ENCODE measurements at regions not wholly inside any gene's neighbourhood (a gene's known extent, or its start where the extent isn't known, plus 50 kb on each side); places are given as distances from the start of the nearest gene placed in this dataset.

DNA sequence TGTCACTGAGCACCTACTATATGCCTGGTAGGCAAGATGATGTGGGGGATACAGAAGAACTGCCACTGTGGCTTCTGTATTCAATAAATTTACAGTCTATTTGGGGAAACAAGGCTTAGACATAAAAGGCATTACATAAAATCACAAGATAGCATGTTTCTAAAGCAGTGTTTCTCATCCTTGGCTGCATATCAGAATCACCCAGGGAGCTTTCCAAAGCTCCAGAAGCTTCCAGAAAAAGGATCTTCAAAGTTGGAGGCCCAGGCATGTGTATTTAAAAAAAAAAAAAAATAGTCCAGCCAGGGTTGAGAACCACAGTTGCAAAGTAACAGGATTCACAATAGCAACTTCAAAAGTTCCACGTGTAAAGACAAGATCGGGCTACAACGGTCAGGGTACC lies 112.4 kb upstream of the SPACA1 start:
- DNase-seq = no peak

DNA sequence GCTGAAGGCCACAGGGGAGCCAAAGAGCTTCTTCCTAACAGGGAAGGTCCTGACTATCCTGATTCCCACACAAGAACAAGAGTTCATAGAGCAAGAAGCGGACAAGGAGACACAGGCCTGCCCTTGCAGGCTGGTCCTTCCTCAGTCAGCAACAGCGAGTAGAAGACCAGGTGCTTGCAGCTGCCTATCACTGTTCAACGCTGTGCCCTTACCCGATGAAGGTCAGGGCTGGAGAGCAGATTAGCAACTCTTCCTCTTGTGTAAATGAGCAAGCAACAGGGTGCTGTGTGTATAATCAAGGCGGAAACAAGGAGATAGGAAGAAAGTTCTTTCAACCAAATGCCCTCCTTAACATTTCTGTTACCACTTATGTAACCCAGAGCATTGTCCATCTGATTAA lies 115.3 kb upstream of the SPACA1 start:
- DNase-seq = no peak

DNA sequence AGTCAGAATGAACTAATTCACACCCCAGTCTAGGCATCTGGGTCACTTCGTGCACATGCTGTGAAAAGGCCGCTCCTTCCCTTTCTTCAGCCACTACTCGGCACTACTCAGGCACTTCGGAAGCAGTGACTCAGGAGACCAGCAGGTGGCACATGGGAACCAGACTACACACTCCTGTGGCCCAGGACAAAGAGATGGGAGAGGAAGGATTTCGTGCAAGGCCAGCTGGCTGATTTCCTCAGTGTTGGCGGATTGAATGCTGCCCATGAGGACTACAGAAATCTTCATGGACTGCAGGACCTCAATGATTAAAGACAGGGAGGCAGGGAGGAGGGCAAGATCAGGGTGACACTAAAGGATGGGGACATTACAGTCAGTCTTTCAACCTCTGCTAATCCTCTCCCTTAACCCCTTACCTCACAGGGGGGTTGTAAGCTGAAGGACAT lies 117.8 kb upstream of the SPACA1 start:
- DNase-seq = peak; percentile 59

DNA sequence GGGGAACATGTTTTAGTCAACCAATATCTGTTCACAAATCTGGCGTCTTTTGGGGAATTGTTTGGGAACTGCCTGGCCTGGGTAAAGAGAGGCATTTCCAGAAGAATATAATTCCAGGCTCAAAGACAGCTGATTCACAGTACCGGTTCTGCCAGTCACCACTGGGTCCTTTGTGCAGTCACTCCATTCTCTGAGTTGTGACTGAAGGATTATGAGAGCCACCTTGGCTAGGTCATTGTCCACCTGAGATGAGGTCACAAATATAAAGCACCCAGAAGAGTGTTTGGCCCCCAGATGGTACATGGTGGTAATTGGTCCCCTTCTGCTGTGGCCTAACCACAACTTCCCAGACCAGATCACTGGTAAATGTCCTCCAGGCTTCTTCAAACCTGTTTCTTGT lies 121.0 kb upstream of the SPACA1 start:
- no peak for DNase-seq

DNA sequence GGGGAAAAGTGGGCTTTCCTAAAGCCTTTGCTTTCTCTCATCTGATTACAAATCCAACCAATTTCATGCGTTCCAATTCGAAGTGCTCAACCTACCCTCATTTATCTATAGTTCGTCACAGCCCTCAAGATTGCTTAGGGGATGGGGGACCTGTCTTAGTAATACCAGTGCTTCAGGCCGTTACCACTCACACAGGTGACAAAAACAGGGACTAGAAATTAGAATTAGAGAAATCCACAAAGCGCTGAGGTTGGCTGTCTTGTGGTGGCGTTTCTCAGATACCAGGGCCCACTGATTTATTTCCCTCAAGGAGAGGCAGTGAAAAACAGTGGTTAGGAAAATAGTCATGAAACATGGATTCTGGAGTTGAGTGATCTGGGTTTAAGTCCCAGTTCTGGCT lies 121.6 kb upstream of the SPACA1 start:
- no peak for DNase-seq

DNA sequence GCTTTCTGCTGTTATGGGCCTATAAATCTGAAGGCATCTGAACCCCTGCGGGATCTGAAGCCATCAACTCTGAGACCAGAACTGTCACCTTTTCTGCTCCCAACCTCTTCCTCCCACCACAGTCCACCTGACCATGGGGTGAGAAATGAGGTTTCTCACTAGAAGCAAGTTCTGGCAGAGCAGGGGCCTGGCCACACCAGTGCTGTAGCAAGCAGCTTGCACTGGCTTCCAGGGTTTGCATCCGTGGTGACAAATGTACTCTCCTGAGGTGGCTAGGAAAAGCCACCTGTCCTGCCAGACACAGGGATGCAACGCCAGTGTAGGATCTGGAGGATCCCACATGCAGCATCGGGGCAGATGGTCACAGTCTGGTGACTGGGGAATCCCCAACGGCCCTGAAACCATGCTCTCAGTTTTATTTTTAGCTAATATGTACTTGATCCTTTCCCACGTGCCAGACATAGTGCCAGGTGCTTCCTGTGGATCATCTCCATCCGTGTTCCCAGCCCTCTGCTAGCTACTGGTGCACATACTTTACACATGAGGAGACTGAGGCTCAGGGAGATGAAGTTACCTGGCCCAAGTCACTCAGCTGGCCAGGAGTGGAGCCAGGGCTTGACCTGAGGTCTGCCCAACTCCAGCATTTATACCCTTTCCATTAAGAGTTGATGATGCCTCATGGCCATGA lies 122.1 kb upstream of the SPACA1 start:
- DNase-seq = no peak

DNA sequence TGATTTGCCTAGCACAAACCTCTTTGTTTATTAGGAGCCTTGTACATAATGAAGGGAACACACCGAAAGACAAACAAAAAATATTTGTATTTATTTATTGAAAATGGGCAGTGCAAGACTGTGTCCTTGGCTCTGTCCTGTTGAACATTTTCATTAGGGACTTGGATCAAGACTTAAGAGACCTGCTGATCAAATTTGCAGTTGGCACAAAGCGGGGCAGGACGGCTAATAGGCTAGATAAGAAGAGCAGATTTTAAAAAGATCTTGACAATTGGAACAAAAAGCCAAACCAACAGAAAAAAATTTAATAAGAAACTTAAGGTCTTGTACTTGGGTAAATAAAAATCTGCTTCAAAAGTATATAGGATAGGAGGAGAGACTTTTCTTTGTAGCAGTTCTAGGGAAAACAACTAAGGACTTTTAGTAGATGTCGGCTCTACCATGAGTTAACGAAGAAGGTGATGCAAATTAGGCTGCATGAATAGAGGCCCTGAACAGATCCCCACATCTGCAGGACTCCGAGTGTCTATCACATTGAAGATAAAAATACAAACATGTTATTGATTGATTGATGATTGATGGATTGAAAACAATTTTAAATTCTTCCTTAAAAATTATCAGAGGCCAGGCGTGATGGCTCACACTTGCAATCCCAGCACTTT lies 124.1 kb upstream of the SPACA1 start:
- no peak for DNase-seq

DNA sequence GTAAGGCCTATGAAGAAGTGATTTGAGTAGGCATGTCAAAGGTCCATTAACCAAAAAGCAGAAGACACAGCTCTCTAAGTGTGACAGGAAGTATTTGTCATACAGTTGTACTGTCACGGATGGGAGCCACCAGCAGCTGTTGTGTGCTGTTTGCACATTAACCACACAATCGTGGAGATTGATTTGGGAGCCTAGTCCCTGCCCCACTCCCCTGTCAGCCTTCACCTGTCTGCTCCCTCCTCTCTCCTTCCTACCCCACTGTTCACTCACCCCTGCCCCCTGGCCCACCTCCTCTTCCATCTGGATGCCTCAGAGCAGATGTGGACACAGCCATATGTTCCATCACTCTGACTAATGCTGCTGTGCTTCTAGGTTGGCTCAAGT lies 124.7 kb upstream of the SPACA1 start:
- DNase-seq = no peak

DNA sequence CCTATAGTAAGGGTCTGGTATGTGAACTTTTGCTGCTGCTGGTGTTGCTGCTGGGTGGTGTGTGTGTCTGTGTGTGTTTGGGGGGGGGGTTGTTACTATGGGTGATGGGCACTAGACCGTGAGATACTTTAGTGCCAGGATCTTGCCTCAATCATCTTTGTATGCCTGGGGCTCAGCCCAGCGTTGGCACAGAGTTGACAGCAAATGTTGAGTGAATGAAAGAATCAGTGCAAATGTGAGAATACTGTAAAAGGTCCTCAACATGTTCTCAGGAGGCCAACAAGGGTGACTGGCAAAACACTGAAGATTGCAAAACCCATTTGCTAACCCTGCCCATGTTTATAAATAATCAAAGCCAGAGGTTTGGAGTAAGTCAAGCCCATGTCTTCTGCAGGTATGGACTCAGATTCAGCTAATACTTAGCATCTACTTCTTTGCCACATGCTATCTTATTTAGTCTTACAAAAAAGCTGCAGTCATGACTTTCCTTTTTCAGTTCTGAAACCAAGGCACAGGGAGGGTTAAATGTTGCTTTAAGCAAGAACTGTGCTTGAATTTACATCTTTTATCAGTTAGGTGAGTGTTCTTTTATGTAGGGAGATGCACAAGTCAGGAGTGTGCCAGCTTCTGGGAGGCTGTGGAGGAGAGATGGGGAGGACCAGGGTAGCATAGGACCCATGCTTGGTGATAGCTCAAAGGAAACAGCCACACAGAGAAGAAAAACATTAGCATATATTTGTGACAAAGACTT lies 125.3 kb upstream of the SPACA1 start:
- no peak for DNase-seq

DNA sequence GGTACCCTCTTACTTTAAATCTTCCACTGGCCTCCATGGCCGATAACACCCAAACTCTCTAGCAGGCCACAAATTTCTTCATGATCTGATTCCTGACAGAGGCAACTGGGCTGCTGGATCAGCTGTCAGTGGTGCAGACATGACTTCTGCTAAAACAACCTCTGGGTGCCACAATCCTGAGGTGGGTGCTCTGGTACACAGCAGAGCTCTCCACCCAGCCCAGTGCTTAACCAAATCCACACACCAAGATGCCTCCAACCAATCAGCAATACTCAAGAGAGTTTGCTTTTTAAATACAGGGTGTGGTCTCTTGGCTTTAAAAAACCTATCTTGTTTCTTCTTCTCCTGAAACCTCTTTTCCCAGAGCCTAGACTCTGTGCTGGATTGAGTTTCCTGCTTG lies 126.6 kb upstream of the SPACA1 start:
- no peak for DNase-seq

DNA sequence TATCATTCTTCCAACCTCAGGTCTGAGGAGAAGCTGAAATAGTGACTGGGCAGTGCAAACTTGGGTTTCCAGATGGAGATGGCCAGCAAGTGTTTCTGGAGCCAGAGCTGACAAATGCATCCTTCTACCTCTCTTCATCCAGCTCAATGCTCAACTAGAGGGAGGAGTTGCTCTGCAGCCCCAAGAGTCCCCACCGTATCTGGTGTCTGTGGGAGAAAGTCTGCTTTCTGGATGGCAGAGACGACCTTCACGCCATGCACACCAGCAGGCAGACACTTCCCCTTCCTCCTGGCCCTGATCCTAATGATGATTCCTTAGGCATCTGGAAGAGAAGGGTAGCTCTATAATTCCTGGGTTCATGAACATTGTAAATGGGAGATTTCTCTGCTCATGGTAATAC lies 127.4 kb upstream of the SPACA1 start:
- DNase-seq = no peak

DNA sequence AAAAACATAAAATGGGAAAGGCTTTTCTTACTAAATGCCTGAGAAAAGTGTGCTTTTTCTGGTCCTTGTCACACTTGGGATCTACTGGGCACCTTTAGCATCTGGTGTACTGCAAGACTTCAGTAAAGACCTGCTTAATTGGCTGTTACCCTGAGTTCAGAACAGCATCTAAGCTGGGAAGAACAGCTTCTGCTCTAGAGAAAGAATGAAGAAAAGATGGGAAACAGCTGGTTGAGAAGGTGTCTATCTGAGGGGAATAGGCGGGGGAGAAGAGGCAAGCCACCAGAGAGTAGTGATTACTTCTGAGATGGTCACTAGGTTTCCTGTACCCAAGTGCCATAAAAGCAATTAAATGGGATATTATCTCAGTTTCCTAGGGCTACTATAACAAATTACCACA lies 128.2 kb upstream of the SPACA1 start:
- DNase-seq = no peak

DNA sequence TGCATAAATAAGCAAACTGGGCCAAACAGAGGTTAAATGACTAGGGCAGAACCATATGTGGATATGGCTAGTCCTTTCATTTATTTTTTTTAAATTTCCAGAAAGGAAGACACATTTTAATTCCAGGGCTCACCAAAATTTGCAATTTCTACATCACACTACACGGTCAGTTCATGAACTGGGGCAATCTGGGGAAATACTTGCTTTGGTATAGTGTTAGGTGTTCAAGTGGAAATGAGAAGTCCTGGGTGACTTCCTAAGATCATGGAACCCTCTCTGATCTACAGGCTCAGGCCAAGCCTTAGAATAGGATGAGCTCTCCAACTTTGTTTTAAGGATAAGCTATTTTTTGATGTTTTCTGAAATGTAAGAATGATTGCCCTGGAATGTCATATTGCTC lies 128.6 kb upstream of the SPACA1 start:
- no peak for DNase-seq

DNA sequence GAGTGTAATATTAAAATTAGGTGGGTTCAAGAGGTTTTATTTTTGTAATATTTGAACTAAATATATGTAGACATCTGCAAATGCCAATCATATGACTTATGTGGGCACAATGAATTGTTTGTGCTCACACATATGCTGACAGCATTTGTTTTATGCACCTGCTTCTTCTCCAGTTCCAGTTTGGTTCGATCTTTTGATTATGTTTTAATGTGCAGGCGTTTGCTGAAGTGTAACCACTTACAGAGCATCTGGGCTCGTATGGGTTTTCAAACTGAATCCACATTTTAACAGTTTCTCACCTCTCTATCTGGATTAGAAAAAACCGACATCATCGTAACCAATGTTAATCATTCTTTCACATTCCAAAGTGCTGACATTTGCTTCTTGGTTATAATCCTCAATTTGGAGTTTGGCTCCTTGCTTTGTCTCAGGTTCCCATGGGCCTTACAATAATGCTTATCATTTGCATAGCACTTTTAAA lies 129.1 kb upstream of the SPACA1 start:
- no peak for DNase-seq

DNA sequence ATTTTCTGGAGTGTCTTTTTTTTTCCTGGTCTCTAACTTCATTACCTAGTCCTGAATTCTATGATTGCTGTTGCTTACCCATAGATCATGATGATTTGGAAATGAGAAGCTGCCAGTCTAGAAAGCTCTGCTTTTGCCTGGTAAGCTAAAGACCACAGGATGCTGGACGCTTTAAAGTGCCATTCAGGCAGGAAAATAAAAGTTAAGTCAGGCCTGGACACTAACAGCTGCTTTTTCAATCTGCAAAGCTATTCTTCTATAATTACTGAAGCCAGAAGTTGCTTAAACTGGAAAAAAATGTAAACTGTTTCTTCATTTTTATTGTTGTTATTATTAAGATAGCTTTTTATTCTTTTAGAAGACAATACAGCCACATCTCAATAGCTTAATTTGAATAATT lies 129.8 kb upstream of the SPACA1 start:
- no peak for DNase-seq

DNA sequence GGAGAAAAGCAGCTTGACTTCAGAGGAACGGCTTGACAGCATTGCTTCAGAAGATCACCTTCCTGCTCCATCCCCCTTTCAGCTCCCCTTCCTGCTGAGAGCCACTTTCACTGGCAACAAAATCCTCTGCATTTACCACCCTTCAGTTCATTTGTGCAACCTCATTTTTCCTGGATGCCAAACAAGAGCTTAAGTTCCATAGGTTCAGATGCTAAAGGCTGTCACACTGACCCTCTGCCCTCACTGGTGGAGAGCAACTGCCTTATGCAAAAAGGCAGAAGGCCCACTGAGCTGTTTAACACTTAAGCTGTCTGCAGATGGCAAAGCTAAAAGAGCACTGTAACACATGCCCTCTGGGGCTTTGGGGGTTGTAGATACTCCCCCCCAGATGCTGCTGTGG lies 131.2 kb upstream of the SPACA1 start:
- no peak for DNase-seq

DNA sequence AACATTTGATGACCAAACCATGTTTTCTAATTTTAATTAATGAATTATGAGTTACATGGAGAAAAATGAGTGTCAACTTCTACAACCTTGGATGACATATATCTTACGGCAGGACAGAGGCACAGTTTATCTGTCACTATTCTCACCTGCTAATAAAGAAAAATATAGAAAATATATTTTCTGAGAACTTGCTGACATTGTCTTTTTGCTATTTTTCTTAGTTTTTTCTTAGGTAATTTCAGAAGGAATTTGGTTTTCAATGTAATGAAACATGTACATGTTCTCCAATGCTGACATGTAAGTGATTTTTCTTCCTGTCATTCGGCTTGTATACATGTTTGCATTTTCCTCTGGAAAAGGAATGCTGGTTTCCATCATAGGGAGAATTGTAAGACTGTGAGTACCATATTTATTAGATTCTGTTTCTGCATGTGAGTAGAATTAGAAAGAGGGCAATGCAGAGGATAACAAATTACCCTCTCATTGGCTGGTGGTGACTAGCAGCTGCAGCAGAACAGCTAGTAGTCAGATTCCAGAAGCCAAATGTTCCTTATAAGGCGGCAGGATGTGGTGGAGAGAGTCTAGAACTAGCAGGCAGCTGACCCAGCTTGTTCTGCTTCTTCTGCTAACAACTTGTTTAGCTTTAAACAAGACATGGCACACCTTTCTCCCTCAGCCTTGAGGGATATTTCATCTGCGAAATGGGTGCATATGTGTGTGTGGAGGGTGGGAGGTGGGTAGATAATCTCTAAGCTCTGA lies 132.8 kb upstream of the SPACA1 start:
- no peak for DNase-seq

DNA sequence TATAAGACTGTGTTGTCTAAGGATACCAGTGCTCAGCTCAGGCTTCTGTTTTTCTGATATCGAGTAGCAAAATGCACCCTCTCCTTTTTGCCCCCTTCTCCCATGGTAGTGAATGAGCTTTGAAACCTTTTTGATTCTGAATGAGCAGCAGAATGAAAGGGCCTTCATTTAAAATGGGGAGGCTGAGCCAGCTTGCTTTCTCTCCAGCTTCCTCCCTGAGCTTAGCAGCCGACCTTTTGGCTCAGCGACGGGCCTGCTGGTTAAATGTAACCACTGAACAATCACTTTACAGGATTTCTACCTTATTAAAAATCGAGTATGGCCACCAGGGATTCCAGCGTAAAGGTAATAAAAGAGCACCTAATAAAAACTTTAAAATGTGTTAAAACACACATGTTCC lies 133.7 kb upstream of the SPACA1 start:
- DNase-seq = no peak

DNA sequence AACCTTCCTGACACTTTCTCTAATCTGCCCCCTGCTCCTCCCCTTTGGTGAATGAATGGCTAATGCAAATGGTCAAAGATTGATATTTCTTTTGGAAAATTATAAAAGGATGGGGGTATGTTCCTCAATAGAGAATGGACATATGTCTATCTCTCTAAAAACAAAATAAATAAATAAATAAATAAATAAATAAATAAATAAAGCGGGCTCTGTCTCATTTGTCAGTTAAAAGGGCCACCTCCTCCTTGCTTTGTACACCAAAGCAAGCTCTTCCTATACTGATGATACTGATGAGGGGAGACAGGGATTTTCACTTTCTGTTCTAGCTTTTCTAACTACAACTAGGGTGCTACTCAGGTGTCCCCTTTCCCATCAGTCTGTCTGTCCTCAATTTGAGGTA lies 135.5 kb upstream of the SPACA1 start:
- DNase-seq = no peak

DNA sequence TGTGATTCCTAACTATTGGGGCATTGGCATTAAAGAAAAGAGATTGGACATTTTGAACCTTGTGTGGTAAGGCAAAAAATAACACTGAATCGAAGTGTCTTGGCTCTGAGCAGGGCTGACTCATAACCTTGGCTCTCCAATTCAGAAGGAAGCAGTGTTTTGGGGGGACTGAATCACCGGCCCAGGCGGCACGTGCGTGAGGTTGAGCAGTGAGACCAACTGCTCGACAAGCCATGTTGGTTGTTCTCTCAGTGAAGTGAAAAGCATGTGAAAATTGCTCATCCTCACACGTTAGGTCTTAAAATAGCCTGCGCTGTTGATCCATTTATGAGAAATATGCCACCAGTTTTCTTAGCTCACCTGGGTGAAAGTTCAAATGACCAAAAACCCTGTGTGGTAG lies 137.8 kb upstream of the SPACA1 start:
- DNase-seq = no peak

DNA sequence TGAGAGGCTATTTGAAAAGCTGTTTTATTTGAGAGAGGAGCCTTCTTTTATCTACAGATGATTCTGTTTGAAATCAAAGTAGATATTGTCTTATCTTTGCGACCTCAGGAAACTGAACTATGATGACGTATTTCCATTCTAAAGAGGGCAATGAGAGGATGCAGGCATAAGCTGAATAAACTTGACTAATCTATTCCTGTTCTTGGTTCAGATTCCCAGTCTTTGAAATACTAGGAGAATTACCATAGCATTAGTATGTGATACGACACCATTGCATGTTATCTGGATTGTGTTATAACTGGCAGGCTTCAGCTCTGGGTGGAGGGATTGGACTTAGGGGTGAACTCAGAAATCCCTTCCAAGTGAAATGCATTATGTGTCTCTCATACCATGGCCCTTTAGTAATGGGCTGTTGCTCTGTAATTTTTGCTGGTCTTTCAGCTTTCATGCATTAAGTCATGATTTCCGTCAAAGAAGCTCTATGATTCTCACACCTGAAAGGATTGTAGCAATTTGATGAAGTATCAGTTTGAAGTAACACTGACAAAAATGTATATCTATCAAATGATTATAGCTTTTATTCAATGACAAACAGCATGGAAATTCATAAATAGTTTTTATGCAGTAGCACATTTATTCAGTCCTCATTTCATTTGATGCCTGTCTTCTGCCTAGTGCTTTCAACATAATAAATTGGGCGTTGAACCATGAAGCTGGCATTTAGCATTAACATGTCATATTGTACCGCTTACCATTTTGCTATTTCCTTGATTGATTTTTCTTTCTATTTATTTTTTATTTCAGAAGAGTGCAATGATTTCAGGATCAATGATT lies 138.4 kb upstream of the SPACA1 start:
- no peak for DNase-seq

DNA sequence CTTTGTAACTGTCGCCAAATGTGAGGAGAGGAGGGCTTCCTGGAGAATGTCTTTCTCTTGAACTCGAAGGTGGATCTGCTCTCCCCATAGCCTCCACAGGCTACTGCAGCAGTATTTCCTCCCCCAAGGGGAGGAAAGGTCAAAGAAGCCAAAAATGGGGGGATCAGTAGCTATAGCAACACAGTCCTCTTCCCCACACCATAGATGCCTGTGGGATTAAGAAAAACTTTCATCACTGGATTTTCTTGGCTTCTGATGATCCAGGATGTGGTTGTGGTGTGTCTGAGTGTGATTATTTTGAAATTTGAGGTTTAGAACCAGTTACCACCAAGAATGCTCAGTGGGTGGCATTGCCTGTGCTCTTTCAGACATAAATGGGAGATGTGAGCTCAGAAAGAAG lies 140.1 kb upstream of the SPACA1 start:
- DNase-seq = no peak
